ENCODE measurements at regions not wholly inside any gene's neighbourhood (a gene's known extent, or its start where the extent isn't known, plus 50 kb on each side); places are given as distances from the start of the nearest gene placed in this dataset.
"Not testable (repeated sequence)": the region's sequence is repeated elsewhere in the genome, so short reads cannot be mapped to it uniquely, and the experiment has no call there.

DNA sequence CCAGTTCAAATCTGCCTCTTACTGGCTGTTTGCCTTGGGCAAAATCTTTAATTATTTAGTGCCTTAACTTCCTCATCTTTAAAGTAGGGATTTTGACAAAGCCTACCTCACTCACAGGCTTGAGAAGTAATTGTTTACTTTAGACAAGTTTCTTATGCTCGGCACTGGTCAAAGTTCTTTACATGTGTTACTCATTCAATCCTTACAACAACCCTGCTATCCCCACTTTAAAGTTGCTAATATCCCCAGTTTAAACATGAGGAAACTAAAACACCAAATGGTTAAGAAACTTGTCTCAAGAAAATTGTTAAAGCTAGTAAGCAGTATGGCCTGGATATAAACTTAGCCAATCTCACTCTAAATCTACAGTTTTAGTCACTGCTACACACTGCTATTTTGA, 204.0 kb upstream of the AVPR1A start:
- peak; percentile 16 for DNase-seq (ENCODE audit: low read depth)
- no peak overlapping the region for H3K4me3 ChIP-seq (ENCODE audit: low read length)
- no peak for TF ChIP-seq CTCF (IDR thresholded peaks at IDR 0.05; ENCODE audit: insufficient read depth, low read depth, low read length, missing control alignments)

DNA sequence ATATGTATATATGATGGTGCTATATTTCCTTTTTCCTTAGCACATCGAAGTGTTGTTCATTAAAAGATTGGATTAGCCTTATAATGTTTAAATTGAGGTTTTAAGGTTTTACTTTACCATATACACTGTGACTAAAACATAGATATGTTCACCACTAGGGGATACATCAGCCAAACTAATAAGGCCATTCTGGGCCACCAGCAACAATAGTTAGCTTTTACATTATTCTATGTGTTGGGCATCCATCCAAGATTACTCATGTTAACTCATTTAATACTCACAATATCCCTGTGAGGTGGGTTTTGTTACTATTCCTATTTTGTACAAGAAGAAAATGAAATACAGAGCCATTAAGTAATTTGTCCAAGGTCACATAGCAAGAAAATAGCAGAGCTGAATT, 202.6 kb upstream of the AVPR1A start:
- no peak overlapping the region for H3K4me3 ChIP-seq (ENCODE audit: low read length)
- TF ChIP-seq CTCF (IDR thresholded peaks at IDR 0.05; ENCODE audit: insufficient read depth, low read depth, low read length, missing control alignments) = peak; percentile 8
- DNase-seq (ENCODE audit: low read depth) = peak; percentile 70

- no peak for DNase-seq (ENCODE audit: low read depth)
- no peak for TF ChIP-seq CTCF (IDR thresholded peaks at IDR 0.05; ENCODE audit: insufficient read depth, low read depth, low read length, missing control alignments)
- no peak overlapping the region for H3K4me3 ChIP-seq (ENCODE audit: low read length)
Measured at GRCh38 chr12:63351370-63351769, 200.4 kb upstream of the AVPR1A start.

GRCh38 chr12:63348556-63348955, 197.6 kb upstream of the AVPR1A start:
- no peak for DNase-seq (ENCODE audit: low read depth)
- TF ChIP-seq CTCF (IDR thresholded peaks at IDR 0.05; ENCODE audit: insufficient read depth, low read depth, low read length, missing control alignments) = no peak
- no peak overlapping the region for H3K4me3 ChIP-seq (ENCODE audit: low read length)

DNA sequence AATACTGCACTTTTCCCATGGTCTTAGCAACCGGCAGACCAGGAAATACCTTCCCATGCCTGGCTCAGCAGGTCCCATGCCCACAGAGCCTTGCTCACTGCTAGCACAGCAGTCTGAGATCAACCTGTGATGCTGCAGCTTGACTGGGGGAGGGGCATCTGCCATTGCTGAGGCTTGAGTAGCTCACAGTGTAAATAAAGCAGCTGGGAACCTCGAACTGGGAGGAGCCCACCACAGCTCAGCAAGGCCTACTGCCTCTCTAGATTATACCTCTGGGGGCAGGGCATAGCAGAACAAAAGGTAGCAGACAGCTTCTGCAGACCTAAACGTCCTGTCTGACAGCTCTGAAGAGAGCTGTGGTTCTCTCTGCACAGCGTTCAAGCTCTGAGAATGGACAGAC, 186.2 kb upstream of the AVPR1A start:
- DNase-seq (ENCODE audit: low read depth); H3K4me3 ChIP-seq (ENCODE audit: low read length): not testable (repeated sequence)

DNA sequence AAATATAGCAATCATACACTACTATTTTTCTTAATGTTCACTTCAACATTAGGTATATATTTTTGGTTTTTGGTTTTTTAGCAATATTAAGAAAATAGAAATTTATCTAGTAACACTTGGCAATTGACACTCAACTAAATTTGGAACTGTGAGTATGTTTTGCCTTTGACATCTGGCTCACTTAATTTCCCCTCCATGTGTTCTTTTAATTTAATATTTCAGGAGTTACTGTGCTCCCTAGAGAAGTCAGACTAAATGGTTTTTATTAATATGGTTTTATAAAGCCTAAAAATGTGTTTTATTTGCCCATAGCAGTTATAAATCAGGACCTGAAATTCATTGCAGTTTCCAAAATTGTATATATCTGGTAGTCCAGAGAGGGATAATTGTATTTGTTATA, 175.3 kb upstream of the AVPR1A start:
- H3K4me3 ChIP-seq (ENCODE audit: low read length) = no peak overlapping the region
- TF ChIP-seq CTCF (IDR thresholded peaks at IDR 0.05; ENCODE audit: insufficient read depth, low read depth, low read length, missing control alignments) = no peak
- DNase-seq (ENCODE audit: low read depth) = no peak

GRCh38 chr12:63325757-63326156, 174.8 kb upstream of the AVPR1A start:
- TF ChIP-seq CTCF (IDR thresholded peaks at IDR 0.05; ENCODE audit: insufficient read depth, low read depth, low read length, missing control alignments) = no peak
- H3K4me3 ChIP-seq (ENCODE audit: low read length) = no peak overlapping the region
- DNase-seq (ENCODE audit: low read depth) = no peak

DNA sequence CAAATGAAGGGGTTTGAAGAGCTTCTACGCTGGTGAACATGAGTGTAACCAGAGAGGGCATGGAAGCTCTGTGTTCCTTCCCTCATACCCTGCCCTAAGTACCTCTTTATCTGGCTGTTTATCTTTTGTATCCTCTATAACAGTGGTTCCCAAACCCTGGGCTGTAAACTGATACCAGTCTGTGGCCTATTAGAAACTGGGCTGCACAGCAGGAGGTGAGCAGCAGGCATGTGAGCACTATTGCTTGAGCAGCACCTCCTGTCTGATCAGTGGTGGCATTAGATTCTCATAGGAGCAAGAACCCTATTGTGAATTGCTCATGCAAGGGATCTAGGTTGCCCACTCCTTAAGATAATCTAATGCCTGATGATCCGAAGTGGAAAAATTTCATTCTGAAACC, 172.9 kb upstream of the AVPR1A start:
- TF ChIP-seq CTCF (IDR thresholded peaks at IDR 0.05; ENCODE audit: insufficient read depth, low read depth, low read length, missing control alignments) = no peak
- no peak for DNase-seq (ENCODE audit: low read depth)
- H3K4me3 ChIP-seq (ENCODE audit: low read length) = no peak overlapping the region
